ENCODE measurements at regions not wholly inside any gene's neighbourhood (a gene's known extent, or its start where the extent isn't known, plus 50 kb on each side); places are given as distances from the start of the nearest gene placed in this dataset.

GRCh38 chr19:30670562-30671366 is 298.6 kb downstream of the ZNF536 start:
- POLR2A ChIA-PET: no interaction called here

GRCh38 chr19:30670011-30670329 is 297.8 kb downstream of the ZNF536 start:
- Histone ChIP-seq H3K27ac (ENCODE audit: low read length) (no peak overlapping the region), H3K27me3 (ENCODE audit: control insufficient read depth, insufficient read depth, low read length) (peaks cover 24% of the 10 kb centered on the region), H3K9me3 (ENCODE audit: control insufficient read depth, insufficient read depth, low read depth, low read length) (no peaks in the 10 kb centered on the region), H3K36me3 (ENCODE audit: control insufficient read depth, insufficient read depth, low read length) (no peaks in the 10 kb centered on the region), H3K4me3 (ENCODE audit: low read depth in 2 of 2, low read length in 2 of 2) (no peak overlapping the region; a peak in 1 of 4 replicates), H3K4me1 (ENCODE audit: control insufficient read depth, insufficient read depth, low read length) (0 out of 2 replicates have a peak, but pooled peaks cover 3% of the 10 kb centered on the region)
- BruUV-seq (replicated peaks): no TSS peak
- intact Hi-C loops (cut with micrococcal nuclease; ENCODE audit: unreplicated experiment): no loop called here
- TF ChIP-seq CTCF (IDR thresholded peaks at IDR 0.05) (no peak), REST (IDR thresholded peaks at IDR 0.05; ENCODE audit: insufficient read depth in 1 of 2, low read depth in 2 of 2, low read length in 1 of 2) (no peak), POLR2AphosphoS5 (IDR thresholded peaks at IDR 0.05; ENCODE audit: low read depth, low read length) (no peak), SIN3A (IDR thresholded peaks at IDR 0.05; ENCODE audit: borderline replicate concordance, insufficient read depth, low read depth, low read length) (no peak), TCF7L2 (IDR thresholded peaks at IDR 0.05; ENCODE audit: low read depth, low read length) (no peak)
- in situ Hi-C loops (cut with HindIII; ENCODE audit: low pct_unique_long_range_greater_than_20kb, low sequenced_read_pairs): no loop called here
- DNase-seq (ENCODE audit: low read depth, low spot score) (no peak), ATAC-seq (0 out of 2 replicates have a peak, but pooled peaks have one; percentile 11)
- POLR2A ChIA-PET: interaction anchor here (0.6 kb wide), 1 partner anchor 660 kb away, joined by 3 read pairs; no protein-coding TSS in a partner anchor
- CTCF ChIA-PET: interaction anchor here (0.5 to 1.5 kb wide), 6 partner anchors 386 to 1900 kb away, joined by 3 to 8 read pairs (median 4); no protein-coding TSS in a partner anchor

More at GRCh38 chr19:30670562-30671366, 298.6 kb downstream of the ZNF536 start:
- H3K4me1 ChIP-seq (ENCODE audit: control insufficient read depth, insufficient read depth, low read length): 0 out of 2 replicates have a peak, but pooled peaks cover 3% of the 10 kb centered on the region
- CTCF ChIA-PET: interaction anchor here (0.7 kb wide), 1 partner anchor 385 kb away, joined by 5 read pairs; no protein-coding TSS in a partner anchor
- H3K27me3 ChIP-seq (ENCODE audit: control insufficient read depth, insufficient read depth, low read length): peaks cover 27% of the 10 kb centered on the region
- no peak overlapping the region for H3K4me3 ChIP-seq (ENCODE audit: low read depth in 2 of 2, low read length in 2 of 2)
- H3K9me3 ChIP-seq (ENCODE audit: control insufficient read depth, insufficient read depth, low read depth, low read length): no peaks in the 10 kb centered on the region
- DNase-seq (ENCODE audit: low read depth, low spot score): no peak
- intact Hi-C loops (cut with micrococcal nuclease; ENCODE audit: unreplicated experiment) (no loop called here), in situ Hi-C loops (cut with HindIII; ENCODE audit: low pct_unique_long_range_greater_than_20kb, low sequenced_read_pairs) (no loop called here)
- no peak for ATAC-seq
- H3K27ac ChIP-seq (ENCODE audit: low read length): no peak overlapping the region
- H3K36me3 ChIP-seq (ENCODE audit: control insufficient read depth, insufficient read depth, low read length): no peaks in the 10 kb centered on the region
- TF ChIP-seq REST (IDR thresholded peaks at IDR 0.05; ENCODE audit: insufficient read depth in 1 of 2, low read depth in 2 of 2, low read length in 1 of 2) (no peak), TCF7L2 (IDR thresholded peaks at IDR 0.05; ENCODE audit: low read depth, low read length) (no peak), POLR2AphosphoS5 (IDR thresholded peaks at IDR 0.05; ENCODE audit: low read depth, low read length) (no peak)
- BruUV-seq (replicated peaks): no TSS peak

Measured in Panc1 (cell line).